ENCODE measurements at regions not wholly inside any gene's neighbourhood (a gene's known extent, or its start where the extent isn't known, plus 50 kb on each side); places are given as distances from the start of the nearest gene placed in this dataset.

DNA sequence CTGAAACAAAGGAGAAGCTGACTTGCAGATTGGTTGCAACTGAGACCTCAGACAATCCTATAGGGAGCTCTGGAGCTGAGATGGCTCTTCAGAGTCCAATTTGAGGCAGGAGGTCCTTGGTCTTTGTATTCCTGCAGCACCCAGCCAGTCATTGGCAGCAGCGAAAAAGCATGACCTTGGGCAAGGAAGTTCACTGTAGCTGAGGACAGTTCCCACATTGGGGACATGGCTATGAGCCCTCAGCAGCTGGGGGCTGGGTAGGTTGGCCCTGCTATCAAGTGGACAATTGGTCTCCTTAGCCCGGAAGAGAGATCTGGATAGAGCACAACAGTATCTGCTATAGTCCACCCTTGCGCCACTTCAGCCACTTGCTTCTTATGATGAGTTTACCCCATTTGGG, 56.9 kb upstream of the ATP6AP2 start:
- ATAC-seq (no peak), FAIRE-seq (no peak), DNase-seq (ENCODE audit: low read depth in 1 of 2, low spot score in 1 of 2) (no peak)
- no peak overlapping the region for H3K4me3 ChIP-seq
- POLR2A ChIA-PET = no interaction called here
- no peak overlapping the region for H3K27ac ChIP-seq
- WGBS (ENCODE audit: missing lambda C conversion rate) = 54% methylated on average over 3 of the region's 3 CpGs
- no peak for TF ChIP-seq JUNB (IDR thresholded peaks at IDR 0.05)
- TF ChIP-seq EHMT2 (IDR thresholded peaks at IDR 0.05; ENCODE audit: low read depth) = no peak
- no peak for TF ChIP-seq CBX8 (IDR thresholded peaks at IDR 0.05)
- TF ChIP-seq POLR2A (IDR thresholded peaks at IDR 0.05; ENCODE audit: low read length) = no peak
- TF ChIP-seq, protein P1, sequence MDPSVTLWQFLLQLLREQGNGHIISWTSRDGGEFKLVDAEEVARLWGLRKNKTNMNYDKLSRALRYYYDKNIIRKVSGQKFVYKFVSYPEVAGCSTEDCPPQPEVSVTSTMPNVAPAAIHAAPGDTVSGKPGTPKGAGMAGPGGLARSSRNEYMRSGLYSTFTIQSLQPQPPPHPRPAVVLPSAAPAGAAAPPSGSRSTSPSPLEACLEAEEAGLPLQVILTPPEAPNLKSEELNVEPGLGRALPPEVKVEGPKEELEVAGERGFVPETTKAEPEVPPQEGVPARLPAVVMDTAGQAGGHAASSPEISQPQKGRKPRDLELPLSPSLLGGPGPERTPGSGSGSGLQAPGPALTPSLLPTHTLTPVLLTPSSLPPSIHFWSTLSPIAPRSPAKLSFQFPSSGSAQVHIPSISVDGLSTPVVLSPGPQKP (IDR thresholded peaks at IDR 0.05; ENCODE audit: low read depth, low read length) = no peak
- no peak for TF ChIP-seq EP300 (IDR thresholded peaks at IDR 0.05)
- TF ChIP-seq, protein P2, sequence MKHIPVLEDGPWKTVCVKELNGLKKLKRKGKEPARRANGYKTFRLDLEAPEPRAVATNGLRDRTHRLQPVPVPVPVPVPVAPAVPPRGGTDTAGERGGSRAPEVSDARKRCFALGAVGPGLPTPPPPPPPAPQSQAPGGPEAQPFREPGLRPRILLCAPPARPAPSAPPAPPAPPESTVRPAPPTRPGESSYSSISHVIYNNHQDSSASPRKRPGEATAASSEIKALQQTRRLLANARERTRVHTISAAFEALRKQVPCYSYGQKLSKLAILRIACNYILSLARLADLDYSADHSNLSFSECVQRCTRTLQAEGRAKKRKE (CRISPR knock-in tag; IDR thresholded peaks at IDR 0.05; ENCODE audit: low read depth) = no peak
- TF ChIP-seq FOSB (CRISPR knock-in tag; IDR thresholded peaks at IDR 0.05) = no peak
- TF ChIP-seq RCOR1 (IDR thresholded peaks at IDR 0.05; ENCODE audit: low read depth, low read length) = no peak
- no peak for TF ChIP-seq ZSCAN20 (CRISPR knock-in tag; IDR thresholded peaks at IDR 0.05)
- CTCF ChIA-PET = interaction anchor here (2.8 kb wide), 1 partner anchor 21 kb away, joined by 10 read pairs; no protein-coding TSS in a partner anchor
- H3K4me2 ChIP-seq = no peak overlapping the region
- no peaks in the 10 kb centered on the region for H3K9me3 ChIP-seq
- no peaks in the 10 kb centered on the region for H3K4me1 ChIP-seq

DNA sequence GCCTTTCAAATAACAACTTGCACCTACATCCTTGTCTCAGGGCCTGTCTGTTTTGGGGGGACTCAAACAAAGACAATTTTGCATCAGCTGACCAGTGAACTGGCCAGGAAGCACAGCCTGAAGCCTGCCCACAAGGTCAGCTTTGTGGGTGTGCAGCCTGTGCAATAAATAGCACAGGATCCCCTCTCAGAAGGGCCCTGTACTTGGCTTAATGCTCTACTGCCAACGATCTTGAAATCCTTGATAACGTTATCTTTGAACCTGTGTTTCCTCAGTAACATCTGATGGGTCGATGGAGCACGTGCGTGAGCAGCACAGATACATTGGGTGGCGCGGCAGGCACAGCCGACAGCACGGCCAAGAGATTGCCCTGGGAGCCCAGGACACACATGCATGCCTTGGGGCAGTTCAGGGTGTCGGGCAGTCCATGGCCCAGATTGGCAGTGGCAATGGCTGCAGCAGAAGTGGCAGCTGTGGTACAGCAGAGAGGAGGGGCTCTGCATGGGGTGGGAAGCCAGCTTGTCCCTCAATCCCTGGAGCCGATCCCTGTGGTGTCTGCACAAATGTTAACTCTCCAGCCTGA, 58.8 kb upstream of the ATP6AP2 start:
- CTCF ChIA-PET = no interaction called here
- TF ChIP-seq, protein P3, sequence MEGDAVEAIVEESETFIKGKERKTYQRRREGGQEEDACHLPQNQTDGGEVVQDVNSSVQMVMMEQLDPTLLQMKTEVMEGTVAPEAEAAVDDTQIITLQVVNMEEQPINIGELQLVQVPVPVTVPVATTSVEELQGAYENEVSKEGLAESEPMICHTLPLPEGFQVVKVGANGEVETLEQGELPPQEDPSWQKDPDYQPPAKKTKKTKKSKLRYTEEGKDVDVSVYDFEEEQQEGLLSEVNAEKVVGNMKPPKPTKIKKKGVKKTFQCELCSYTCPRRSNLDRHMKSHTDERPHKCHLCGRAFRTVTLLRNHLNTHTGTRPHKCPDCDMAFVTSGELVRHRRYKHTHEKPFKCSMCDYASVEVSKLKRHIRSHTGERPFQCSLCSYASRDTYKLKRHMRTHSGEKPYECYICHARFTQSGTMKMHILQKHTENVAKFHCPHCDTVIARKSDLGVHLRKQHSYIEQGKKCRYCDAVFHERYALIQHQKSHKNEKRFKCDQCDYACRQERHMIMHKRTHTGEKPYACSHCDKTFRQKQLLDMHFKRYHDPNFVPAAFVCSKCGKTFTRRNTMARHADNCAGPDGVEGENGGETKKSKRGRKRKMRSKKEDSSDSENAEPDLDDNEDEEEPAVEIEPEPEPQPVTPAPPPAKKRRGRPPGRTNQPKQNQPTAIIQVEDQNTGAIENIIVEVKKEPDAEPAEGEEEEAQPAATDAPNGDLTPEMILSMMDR (IDR thresholded peaks at IDR 0.05) = no peak
- TF ChIP-seq, protein P4, sequence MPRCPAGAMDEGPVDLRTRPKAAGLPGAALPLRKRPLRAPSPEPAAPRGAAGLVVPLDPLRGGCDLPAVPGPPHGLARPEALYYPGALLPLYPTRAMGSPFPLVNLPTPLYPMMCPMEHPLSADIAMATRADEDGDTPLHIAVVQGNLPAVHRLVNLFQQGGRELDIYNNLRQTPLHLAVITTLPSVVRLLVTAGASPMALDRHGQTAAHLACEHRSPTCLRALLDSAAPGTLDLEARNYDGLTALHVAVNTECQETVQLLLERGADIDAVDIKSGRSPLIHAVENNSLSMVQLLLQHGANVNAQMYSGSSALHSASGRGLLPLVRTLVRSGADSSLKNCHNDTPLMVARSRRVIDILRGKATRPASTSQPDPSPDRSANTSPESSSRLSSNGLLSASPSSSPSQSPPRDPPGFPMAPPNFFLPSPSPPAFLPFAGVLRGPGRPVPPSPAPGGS (IDR thresholded peaks at IDR 0.05) = no peak
- TF ChIP-seq FOSB (CRISPR knock-in tag; IDR thresholded peaks at IDR 0.05) (no peak), RCOR1 (IDR thresholded peaks at IDR 0.05; ENCODE audit: low read depth, low read length) (no peak), EP300 (IDR thresholded peaks at IDR 0.05) (no peak), ZSCAN20 (CRISPR knock-in tag; IDR thresholded peaks at IDR 0.05) (no peak)
- DNase-seq (ENCODE audit: low read depth in 1 of 2, low spot score in 1 of 2) (no peak), ATAC-seq (no peak), FAIRE-seq (no peak)
- Histone ChIP-seq H3K4me1 (no peaks in the 10 kb centered on the region), H3K9me3 (no peaks in the 10 kb centered on the region), H3K27ac (no peak overlapping the region), H3K4me3 (no peak overlapping the region), H3K4me2 (no peak overlapping the region)
- WGBS (ENCODE audit: missing lambda C conversion rate) = 69% methylated on average over 5 of the region's 11 CpGs
- POLR2A ChIA-PET = no interaction called here

DNA sequence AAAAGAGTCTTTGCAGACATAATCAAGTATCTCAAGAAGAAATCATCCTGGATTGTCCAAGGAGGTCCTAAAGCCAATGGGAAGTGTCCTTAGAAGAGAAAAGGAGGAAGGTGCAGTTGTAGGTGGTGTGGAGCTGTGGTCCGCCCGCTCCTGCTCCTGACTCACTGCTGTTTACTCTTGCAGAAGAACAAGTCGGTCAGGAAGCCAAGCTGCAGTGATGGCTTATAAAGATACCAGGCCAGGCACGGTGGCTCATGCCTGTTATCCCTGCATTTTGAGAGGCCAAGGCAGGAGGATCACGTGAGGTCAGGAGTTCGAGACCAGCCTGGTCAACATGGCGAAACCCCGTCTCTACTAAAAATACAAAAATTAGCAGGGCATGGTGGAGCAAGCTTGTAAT, 66.4 kb upstream of the ATP6AP2 start:
- no peak for ATAC-seq
- H3K4me1 ChIP-seq = no peaks in the 10 kb centered on the region
- no peak overlapping the region for H3K4me3 ChIP-seq
- H3K4me2 ChIP-seq = no peak overlapping the region
- DNase-seq (ENCODE audit: low read depth in 1 of 2, low spot score in 1 of 2) = no peak
- H3K27ac ChIP-seq = no peak overlapping the region
- H3K9me3 ChIP-seq = no peaks in the 10 kb centered on the region
- TF ChIP-seq CHD2 (IDR thresholded peaks at IDR 0.05; ENCODE audit: low read length, partially characterized antibody) = no peak
- FAIRE-seq = peak; percentile 63
- ChIA-PET POLR2A (no interaction called here), CTCF (interaction anchor here (1.1 kb wide), 1 partner anchor 30 kb away, joined by 4 read pairs; no protein-coding TSS in a partner anchor)
- WGBS (ENCODE audit: missing lambda C conversion rate) = 60% methylated on average over 8 of the region's 8 CpGs

DNA sequence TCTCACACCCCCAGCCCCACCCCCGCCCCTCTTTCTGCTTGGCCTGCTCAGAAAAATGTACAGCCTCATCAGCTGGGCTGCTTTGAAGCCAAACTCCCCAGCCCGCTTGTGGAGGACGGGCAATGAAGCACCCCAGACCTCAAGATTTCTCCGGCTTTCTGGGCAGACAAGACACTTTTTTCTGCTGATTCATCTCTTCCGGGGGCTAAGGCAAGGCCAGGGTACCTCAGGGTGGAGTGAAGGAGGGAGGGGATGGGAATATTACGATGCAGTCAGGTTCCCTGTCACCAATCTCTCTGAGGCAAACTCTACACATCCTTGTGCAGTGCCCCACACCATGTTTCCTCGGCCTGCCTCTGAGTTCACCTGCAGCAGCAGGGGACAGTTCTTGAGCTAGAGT, 66.9 kb upstream of the ATP6AP2 start:
- CTCF ChIA-PET = interaction anchor here (1.1 kb wide), 1 partner anchor 31 kb away, joined by 4 read pairs; no protein-coding TSS in a partner anchor
- FAIRE-seq (no peak), ATAC-seq (no peak), DNase-seq (ENCODE audit: low read depth in 1 of 2, low spot score in 1 of 2) (no peak)
- Histone ChIP-seq H3K9me3 (no peaks in the 10 kb centered on the region), H3K4me2 (no peak overlapping the region), H3K4me1 (no peaks in the 10 kb centered on the region), H3K4me3 (no peak overlapping the region), H3K27ac (no peak overlapping the region)
- WGBS (ENCODE audit: missing lambda C conversion rate) = 57% methylated on average over 4 of the region's 7 CpGs
- TF ChIP-seq MAFK (IDR thresholded peaks at IDR 0.05; ENCODE audit: partially characterized antibody) (peak; percentile 26), ZFP36 (IDR thresholded peaks at IDR 0.05; ENCODE audit: borderline replicate concordance, partially characterized antibody) (no peak)
- POLR2A ChIA-PET = no interaction called here
